ENCODE measurements at regions not wholly inside any gene's neighbourhood (a gene's known extent, or its start where the extent isn't known, plus 50 kb on each side); places are given as distances from the start of the nearest gene placed in this dataset.
A peak's percentile ranks its signal among the peaks of the same experiment; 100 is the strongest.

- no peak for TF ChIP-seq HIC2 (CRISPR knock-in tag; IDR thresholded peaks at IDR 0.05; ENCODE audit: low read depth)
- TF ChIP-seq DMAP1 (CRISPR knock-in tag; IDR thresholded peaks at IDR 0.05) = peak; percentile 96; the same call in 1 of the 2 replicates
- peak; percentile 68; the same call in 1 of the 2 replicates for TF ChIP-seq HINFP (CRISPR knock-in tag; IDR thresholded peaks at IDR 0.05; ENCODE audit: low read depth)
- TF ChIP-seq ZFY (CRISPR knock-in tag; IDR thresholded peaks at IDR 0.05) = peak; percentile 90
- peak; percentile 77 for TF ChIP-seq TAF1 (CRISPR knock-in tag; IDR thresholded peaks at IDR 0.05)
- peak; percentile 68 for TF ChIP-seq IKZF4 (CRISPR knock-in tag; IDR thresholded peaks at IDR 0.05; ENCODE audit: borderline replicate concordance, low read depth, not compliant biosample characterization)
- no peak for TF ChIP-seq HDAC6 (IDR thresholded peaks at IDR 0.05; ENCODE audit: low read depth, low read length)
- TF ChIP-seq CTCF (CRISPR knock-in tag; IDR thresholded peaks at IDR 0.05) = no peak
- no peak for TF ChIP-seq ATF7-NPFF (CRISPR knock-in tag; IDR thresholded peaks at IDR 0.05; ENCODE audit: low read depth)
- TF ChIP-seq ZBTB38 (CRISPR knock-in tag; IDR thresholded peaks at IDR 0.05) = peak; percentile 53; the same call in 1 of the 2 replicates
- TF ChIP-seq ZNF549 (CRISPR knock-in tag; IDR thresholded peaks at IDR 0.05) = no peak
- no peak for TF ChIP-seq CSRNP2 (CRISPR knock-in tag; conservative IDR thresholded peaks at IDR 0.05; ENCODE audit: low read depth)
- TF ChIP-seq ZNF772 (CRISPR knock-in tag; IDR thresholded peaks at IDR 0.05) = peak; percentile 83; the same call in 1 of the 2 replicates
- no peak; the same call in 1 of the 2 replicates for TF ChIP-seq TGIF2 (CRISPR knock-in tag; IDR thresholded peaks at IDR 0.05)
- no peak for TF ChIP-seq HNF1B (CRISPR knock-in tag; IDR thresholded peaks at IDR 0.05)
- peak; percentile 31; the same call in 1 of the 2 replicates for TF ChIP-seq GATAD2A (CRISPR knock-in tag; IDR thresholded peaks at IDR 0.05)
- no peak for TF ChIP-seq ZBTB39 (CRISPR knock-in tag; IDR thresholded peaks at IDR 0.05)
- no peak for TF ChIP-seq ZNF451 (CRISPR knock-in tag; IDR thresholded peaks at IDR 0.05)
These were observed 56.9 kb upstream of the EZH2 start (continued) for GRCh38 chr7:148940702-148941597.
